ENCODE measurements at regions not wholly inside any gene's neighbourhood (a gene's known extent, or its start where the extent isn't known, plus 50 kb on each side); places are given as distances from the start of the nearest gene placed in this dataset.

DNA sequence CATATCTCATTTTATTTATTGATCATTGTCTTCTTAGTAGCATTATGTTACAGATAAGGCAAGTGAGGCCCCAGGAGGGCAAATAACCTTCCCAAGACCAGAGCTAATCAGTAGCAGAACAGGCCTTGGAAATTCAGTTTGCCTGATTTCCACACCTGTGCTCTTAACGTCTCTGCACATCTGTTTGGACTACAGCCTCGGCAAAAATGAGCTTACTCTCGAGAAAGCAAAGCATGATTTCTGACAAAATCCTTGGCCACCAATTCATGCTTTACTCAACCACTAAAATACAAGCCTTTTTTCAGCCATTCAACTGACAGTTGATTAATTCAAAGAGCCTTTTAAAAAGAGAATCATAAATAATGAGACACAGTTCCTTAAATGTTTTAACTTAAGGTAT lies 309.3 kb upstream of the HTR2A start:
- Histone ChIP-seq H3K27me3 (ENCODE audit: control insufficient read depth in 4 of 4, insufficient read depth in 4 of 4, low read length in 3 of 4) (no peaks in the 10 kb centered on the region), H3K9me3 (ENCODE audit: control insufficient read depth in 4 of 4, low read length in 3 of 4) (peaks cover 0 to 8% (median 5%) of the 10 kb centered on the region in 4 donors), H3K4me1 (ENCODE audit: control insufficient read depth in 4 of 4, insufficient read depth in 4 of 4, low read length in 3 of 4) (no peaks in the 10 kb centered on the region), H3K4me3 (ENCODE audit: low read depth in 1 of 3, low read length in 3 of 3) (no peak overlapping the region), H3K9ac (ENCODE audit: low read depth in 1 of 2, low read length in 2 of 2) (no peak overlapping the region), H3K27ac (ENCODE audit: low read depth in 1 of 2, low read length in 2 of 2) (no peak overlapping the region), H3K36me3 (ENCODE audit: control insufficient read depth in 4 of 4, insufficient read depth in 3 of 4, low read depth in 1 of 4, low read length in 3 of 4) (no peaks in the 10 kb centered on the region)
- 62% methylated on average over 3 of the region's 3 CpGs for WGBS
- no peak for DNase-seq (ENCODE audit: low spot score)
- TF ChIP-seq SP1 (IDR thresholded peaks at IDR 0.05) (no peak), TAF1 (conservative IDR thresholded peaks at IDR 0.05) (no peak), NR2F2 (IDR thresholded peaks at IDR 0.05) (no peak)
- TF ChIP-seq, protein P1, sequence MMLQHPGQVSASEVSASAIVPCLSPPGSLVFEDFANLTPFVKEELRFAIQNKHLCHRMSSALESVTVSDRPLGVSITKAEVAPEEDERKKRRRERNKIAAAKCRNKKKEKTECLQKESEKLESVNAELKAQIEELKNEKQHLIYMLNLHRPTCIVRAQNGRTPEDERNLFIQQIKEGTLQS (IDR thresholded peaks at IDR 0.05), result no peak
- TF ChIP-seq, protein P2, sequence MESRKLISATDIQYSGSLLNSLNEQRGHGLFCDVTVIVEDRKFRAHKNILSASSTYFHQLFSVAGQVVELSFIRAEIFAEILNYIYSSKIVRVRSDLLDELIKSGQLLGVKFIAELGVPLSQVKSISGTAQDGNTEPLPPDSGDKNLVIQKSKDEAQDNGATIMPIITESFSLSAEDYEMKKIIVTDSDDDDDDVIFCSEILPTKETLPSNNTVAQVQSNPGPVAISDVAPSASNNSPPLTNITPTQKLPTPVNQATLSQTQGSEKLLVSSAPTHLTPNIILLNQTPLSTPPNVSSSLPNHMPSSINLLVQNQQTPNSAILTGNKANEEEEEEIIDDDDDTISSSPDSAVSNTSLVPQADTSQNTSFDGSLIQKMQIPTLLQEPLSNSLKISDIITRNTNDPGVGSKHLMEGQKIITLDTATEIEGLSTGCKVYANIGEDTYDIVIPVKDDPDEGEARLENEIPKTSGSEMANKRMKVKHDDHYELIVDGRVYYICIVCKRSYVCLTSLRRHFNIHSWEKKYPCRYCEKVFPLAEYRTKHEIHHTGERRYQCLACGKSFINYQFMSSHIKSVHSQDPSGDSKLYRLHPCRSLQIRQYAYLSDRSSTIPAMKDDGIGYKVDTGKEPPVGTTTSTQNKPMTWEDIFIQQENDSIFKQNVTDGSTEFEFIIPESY (IDR thresholded peaks at IDR 0.05), result no peak
- TF ChIP-seq, protein P3, sequence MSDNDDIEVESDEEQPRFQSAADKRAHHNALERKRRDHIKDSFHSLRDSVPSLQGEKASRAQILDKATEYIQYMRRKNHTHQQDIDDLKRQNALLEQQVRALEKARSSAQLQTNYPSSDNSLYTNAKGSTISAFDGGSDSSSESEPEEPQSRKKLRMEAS (IDR thresholded peaks at IDR 0.05), result no peak

DNA sequence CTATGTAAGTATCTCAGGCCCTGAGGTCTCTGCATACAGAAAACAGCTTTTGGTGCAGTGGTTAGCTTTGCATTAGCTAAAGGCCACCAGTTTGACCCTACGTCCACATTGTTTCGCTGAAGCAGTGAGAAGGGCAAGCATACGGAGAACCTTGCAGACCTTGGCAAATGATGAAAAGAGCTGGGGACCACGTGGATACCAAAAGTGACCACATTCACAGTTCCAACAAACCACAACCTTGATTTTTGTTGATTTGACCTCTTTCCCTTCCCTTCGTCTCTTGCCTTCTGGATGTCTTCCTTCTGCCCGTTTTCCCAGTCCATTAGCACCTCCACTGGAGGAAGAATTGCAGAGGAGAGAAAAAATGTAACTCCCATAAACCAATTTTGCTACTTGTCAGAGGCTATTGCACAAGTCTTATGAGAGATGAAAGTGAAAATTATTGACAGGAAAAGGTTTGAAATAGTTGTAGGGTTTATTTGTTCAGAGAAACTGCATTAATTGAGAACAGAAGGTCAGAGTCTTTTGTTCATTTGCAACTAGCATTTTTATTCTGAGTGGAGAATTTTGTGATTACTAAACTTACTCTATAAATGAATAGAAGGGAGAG lies 293.9 kb upstream of the HTR2A start:
- no peaks in the 10 kb centered on the region for H3K36me3 ChIP-seq (ENCODE audit: control insufficient read depth in 4 of 4, insufficient read depth in 3 of 4, low read depth in 1 of 4, low read length in 3 of 4)
- TF ChIP-seq, protein P2 (IDR thresholded peaks at IDR 0.05), result no peak
- TF ChIP-seq JUND (IDR thresholded peaks at IDR 0.05) (no peak), EGR1 (IDR thresholded peaks at IDR 0.05; ENCODE audit: low read depth in 2 of 2) (no peak), RXRA (IDR thresholded peaks at IDR 0.05) (no peak), GABPA (IDR thresholded peaks at IDR 0.05 in 1 of 2, conservative IDR thresholded peaks at IDR 0.05 in 1 of 2) (no peak), RAD21 (IDR thresholded peaks at IDR 0.05) (no peak), SP1 (IDR thresholded peaks at IDR 0.05) (no peak), HNF4A (conservative IDR thresholded peaks at IDR 0.05) (no peak), HNF4G (IDR thresholded peaks at IDR 0.05) (no peak), NR2F2 (IDR thresholded peaks at IDR 0.05) (no peak), FOXA1 (IDR thresholded peaks at IDR 0.05) (no peak)
- TF ChIP-seq, protein P1 (IDR thresholded peaks at IDR 0.05), result no peak
- TF ChIP-seq, protein P4, sequence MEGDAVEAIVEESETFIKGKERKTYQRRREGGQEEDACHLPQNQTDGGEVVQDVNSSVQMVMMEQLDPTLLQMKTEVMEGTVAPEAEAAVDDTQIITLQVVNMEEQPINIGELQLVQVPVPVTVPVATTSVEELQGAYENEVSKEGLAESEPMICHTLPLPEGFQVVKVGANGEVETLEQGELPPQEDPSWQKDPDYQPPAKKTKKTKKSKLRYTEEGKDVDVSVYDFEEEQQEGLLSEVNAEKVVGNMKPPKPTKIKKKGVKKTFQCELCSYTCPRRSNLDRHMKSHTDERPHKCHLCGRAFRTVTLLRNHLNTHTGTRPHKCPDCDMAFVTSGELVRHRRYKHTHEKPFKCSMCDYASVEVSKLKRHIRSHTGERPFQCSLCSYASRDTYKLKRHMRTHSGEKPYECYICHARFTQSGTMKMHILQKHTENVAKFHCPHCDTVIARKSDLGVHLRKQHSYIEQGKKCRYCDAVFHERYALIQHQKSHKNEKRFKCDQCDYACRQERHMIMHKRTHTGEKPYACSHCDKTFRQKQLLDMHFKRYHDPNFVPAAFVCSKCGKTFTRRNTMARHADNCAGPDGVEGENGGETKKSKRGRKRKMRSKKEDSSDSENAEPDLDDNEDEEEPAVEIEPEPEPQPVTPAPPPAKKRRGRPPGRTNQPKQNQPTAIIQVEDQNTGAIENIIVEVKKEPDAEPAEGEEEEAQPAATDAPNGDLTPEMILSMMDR (IDR thresholded peaks at IDR 0.05; ENCODE audit: low read depth, low read length, missing input control), result no peak
- TF ChIP-seq, protein P3 (IDR thresholded peaks at IDR 0.05), result no peak
- TF ChIP-seq, protein P5, sequence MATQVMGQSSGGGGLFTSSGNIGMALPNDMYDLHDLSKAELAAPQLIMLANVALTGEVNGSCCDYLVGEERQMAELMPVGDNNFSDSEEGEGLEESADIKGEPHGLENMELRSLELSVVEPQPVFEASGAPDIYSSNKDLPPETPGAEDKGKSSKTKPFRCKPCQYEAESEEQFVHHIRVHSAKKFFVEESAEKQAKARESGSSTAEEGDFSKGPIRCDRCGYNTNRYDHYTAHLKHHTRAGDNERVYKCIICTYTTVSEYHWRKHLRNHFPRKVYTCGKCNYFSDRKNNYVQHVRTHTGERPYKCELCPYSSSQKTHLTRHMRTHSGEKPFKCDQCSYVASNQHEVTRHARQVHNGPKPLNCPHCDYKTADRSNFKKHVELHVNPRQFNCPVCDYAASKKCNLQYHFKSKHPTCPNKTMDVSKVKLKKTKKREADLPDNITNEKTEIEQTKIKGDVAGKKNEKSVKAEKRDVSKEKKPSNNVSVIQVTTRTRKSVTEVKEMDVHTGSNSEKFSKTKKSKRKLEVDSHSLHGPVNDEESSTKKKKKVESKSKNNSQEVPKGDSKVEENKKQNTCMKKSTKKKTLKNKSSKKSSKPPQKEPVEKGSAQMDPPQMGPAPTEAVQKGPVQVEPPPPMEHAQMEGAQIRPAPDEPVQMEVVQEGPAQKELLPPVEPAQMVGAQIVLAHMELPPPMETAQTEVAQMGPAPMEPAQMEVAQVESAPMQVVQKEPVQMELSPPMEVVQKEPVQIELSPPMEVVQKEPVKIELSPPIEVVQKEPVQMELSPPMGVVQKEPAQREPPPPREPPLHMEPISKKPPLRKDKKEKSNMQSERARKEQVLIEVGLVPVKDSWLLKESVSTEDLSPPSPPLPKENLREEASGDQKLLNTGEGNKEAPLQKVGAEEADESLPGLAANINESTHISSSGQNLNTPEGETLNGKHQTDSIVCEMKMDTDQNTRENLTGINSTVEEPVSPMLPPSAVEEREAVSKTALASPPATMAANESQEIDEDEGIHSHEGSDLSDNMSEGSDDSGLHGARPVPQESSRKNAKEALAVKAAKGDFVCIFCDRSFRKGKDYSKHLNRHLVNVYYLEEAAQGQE (IDR thresholded peaks at IDR 0.05), result no peak
- H3K9me3 ChIP-seq (ENCODE audit: control insufficient read depth in 4 of 4, low read length in 3 of 4), result no peaks in the 10 kb centered on the region
- no peak for DNase-seq (ENCODE audit: low spot score)
- H3K4me3 ChIP-seq (ENCODE audit: low read depth in 1 of 3, low read length in 3 of 3), result no peak overlapping the region
- H3K27me3 ChIP-seq (ENCODE audit: control insufficient read depth in 4 of 4, insufficient read depth in 4 of 4, low read length in 3 of 4), result no peaks in the 10 kb centered on the region
- 64% methylated on average over 6 of the region's 6 CpGs for WGBS
- H3K27ac ChIP-seq (ENCODE audit: low read depth in 1 of 2, low read length in 2 of 2), result no peak overlapping the region
- no peaks in the 10 kb centered on the region for H3K4me1 ChIP-seq (ENCODE audit: control insufficient read depth in 4 of 4, insufficient read depth in 4 of 4, low read length in 3 of 4)
- no peak overlapping the region for H3K9ac ChIP-seq (ENCODE audit: low read depth in 1 of 2, low read length in 2 of 2)
